Fibroblast of villous mesenchyme (primary cell): ENCODE measurements at regions not wholly inside any gene's neighbourhood (a gene's known extent, or its start where the extent isn't known, plus 50 kb on each side); places are given as distances from the start of the nearest gene placed in this dataset.

Experiments
- DNase-seq: peaks from one replicate; pipeline ENCODE4 v3.0.0-alpha.2; 2010; ENCODE audit warnings: low read depth
- H3K4me3 ChIP-seq: 2 replicates; pipeline ENCODE4 v1.5.1; 2011; ENCODE audit warnings: low read depth, mild to moderate bottlenecking, low read length
- CTCF ChIP-seq: IDR thresholded peaks from 2 replicates; pipeline ENCODE4 v1.5.1; 2012; ENCODE audit warnings: low read depth, mild to moderate bottlenecking, low read length; ENCODE audit not compliant: insufficient read depth

GRCh38 chr12:124629789-124630480, 62.5 kb upstream of the NCOR2 start:
- no peak for TF ChIP-seq CTCF
- no peak overlapping the region for H3K4me3 ChIP-seq
- no peak for DNase-seq

- no peak for TF ChIP-seq CTCF
- DNase-seq, result no peak
- no peak overlapping the region for H3K4me3 ChIP-seq
Observed at GRCh38 chr12:124629117-124629516, 61.7 kb upstream of the NCOR2 start.

GRCh38 chr12:124627956-124628355, 60.5 kb upstream of the NCOR2 start:
- TF ChIP-seq CTCF, result no peak
- no peak for DNase-seq
- H3K4me3 ChIP-seq, result no peak overlapping the region

GRCh38 chr12:124626971-124627411, 59.6 kb upstream of the NCOR2 start:
- no peak for TF ChIP-seq CTCF
- H3K4me3 ChIP-seq, result no peak overlapping the region
- DNase-seq, result peak; percentile 63

GRCh38 chr12:124625867-124626675, 58.7 kb upstream of the NCOR2 start:
- no peak for TF ChIP-seq CTCF
- H3K4me3 ChIP-seq, result no peak overlapping the region
- DNase-seq, result peak; percentile 74

GRCh38 chr12:124624823-124625222, 57.4 kb upstream of the NCOR2 start:
- H3K4me3 ChIP-seq, result no peak overlapping the region
- DNase-seq, result no peak
- no peak for TF ChIP-seq CTCF
